Suppressor macrophage treated with lipopolysaccharide for 1 hour (primary cell): ENCODE measurements at regions not wholly inside any gene's neighbourhood (a gene's known extent, or its start where the extent isn't known, plus 50 kb on each side); places are given as distances from the start of the nearest gene placed in this dataset.

Experiments used
- DNase-seq, 3 donors: peaks; one replicate each; pipeline ENCODE4 v3.0.0-alpha.2; 2020 to 2022

GRCh38 chr20:51917886-51918535, 115.7 kb upstream of the SALL4 start:
- no peak for DNase-seq

- DNase-seq = no peak
These were observed 113.9 kb upstream of the SALL4 start for GRCh38 chr20:51916244-51916643.

- no peak for DNase-seq
These were observed 112.4 kb upstream of the SALL4 start for GRCh38 chr20:51914758-51915157.

- no peak for DNase-seq
These were observed 108.2 kb upstream of the SALL4 start for GRCh38 chr20:51910321-51911050.

GRCh38 chr20:51906679-51907078, 104.4 kb upstream of the SALL4 start:
- DNase-seq = no peak

GRCh38 chr20:51906049-51906448, 103.7 kb upstream of the SALL4 start:
- no peak for DNase-seq

- DNase-seq = no peak
These were observed 100.6 kb upstream of the SALL4 start for GRCh38 chr20:51902933-51903332.

- no peak for DNase-seq
These were observed 98.1 kb upstream of the SALL4 start for GRCh38 chr20:51900443-51900842.

GRCh38 chr20:51899674-51900073, 97.4 kb upstream of the SALL4 start:
- no peak for DNase-seq

GRCh38 chr20:51898788-51899187, 96.5 kb upstream of the SALL4 start:
- no peak for DNase-seq

- DNase-seq = no peak
These were observed 92.3 kb upstream of the SALL4 start for GRCh38 chr20:51894619-51895018.

GRCh38 chr20:51894201-51894600, 91.9 kb upstream of the SALL4 start:
- no peak for DNase-seq

- DNase-seq = no peak
These were observed 91.4 kb upstream of the SALL4 start for GRCh38 chr20:51893723-51894122.

GRCh38 chr20:51890003-51890402, 87.7 kb upstream of the SALL4 start:
- DNase-seq = no peak

GRCh38 chr20:51889466-51889865, 87.1 kb upstream of the SALL4 start:
- DNase-seq = no peak

GRCh38 chr20:51888291-51888690, 86.0 kb upstream of the SALL4 start:
- DNase-seq = no peak

GRCh38 chr20:51886891-51887608, 84.7 kb upstream of the SALL4 start:
- DNase-seq = no peak

- DNase-seq = no peak
These were observed 84.0 kb upstream of the SALL4 start for GRCh38 chr20:51886341-51886740.

GRCh38 chr20:51884561-51884960, 82.2 kb upstream of the SALL4 start:
- peak in 2 of 3 donors; percentile 3 to 13 for DNase-seq

- no peak for DNase-seq
These were observed 77.9 kb upstream of the SALL4 start for GRCh38 chr20:51880188-51880587.

- DNase-seq = no peak
These were observed 74.1 kb upstream of the SALL4 start for GRCh38 chr20:51876313-51876940.

GRCh38 chr20:51873652-51874051, 71.3 kb upstream of the SALL4 start:
- no peak for DNase-seq

GRCh38 chr20:51871943-51872342, 69.6 kb upstream of the SALL4 start:
- DNase-seq = no peak

- DNase-seq = no peak
These were observed 66.7 kb upstream of the SALL4 start for GRCh38 chr20:51869002-51869401.
